BJ (cell line): ENCODE measurements at regions not wholly inside any gene's neighbourhood (a gene's known extent, or its start where the extent isn't known, plus 50 kb on each side); places are given as distances from the start of the nearest gene placed in this dataset.

Experiments
- CTCF ChIA-PET: fragments of 350-600 bp; formaldehyde crosslinking; extraction: SDS; loops from one replicate; lab custom pipeline; 2021; ENCODE audit warnings: antibody characterized with exemption, inconsistent platforms; lab: Yijun Ruan, JAX
- POLR2A ChIA-PET: fragments of 300-600 bp; sonication (Branson Sonifier 250); formaldehyde crosslinking; extraction: SDS; loops from one replicate; lab custom pipeline; 2021; ENCODE audit warnings: antibody characterized with exemption; lab: Charles Lee
- DNase-seq: peaks from one replicate; pipeline ENCODE4 v3.0.0-alpha.2; 2011; ENCODE audit warnings: low read depth
- H3K27me3 ChIP-seq: 2 replicates; pipeline ENCODE4 v1.6.0; 2011; ENCODE audit warnings: low read length; ENCODE audit not compliant: control insufficient read depth, insufficient read depth
- H3K36me3 ChIP-seq: 2 replicates; pipeline ENCODE4 v1.5.1; 2011; ENCODE audit warnings: low read length; ENCODE audit not compliant: control insufficient read depth, insufficient read depth
- H3K4me3 ChIP-seq: 2 replicates; pipeline ENCODE4 v1.5.1; 2011; ENCODE audit warnings: low read depth, mild to moderate bottlenecking, control low read depth, low read length
- CTCF ChIP-seq: IDR thresholded peaks from 2 replicates; pipeline ENCODE4 v1.5.1; 2011; ENCODE audit warnings: low read depth, mild to moderate bottlenecking, control low read depth, inconsistent platforms, low read length, moderate library complexity; ENCODE audit not compliant: insufficient read depth

- DNase-seq, result no peak
- H3K4me3 ChIP-seq, result no peak overlapping the region
- no peaks in the 10 kb centered on the region for H3K27me3 ChIP-seq
- ChIA-PET POLR2A (no interaction called here), CTCF (no interaction called here)
- no peaks in the 10 kb centered on the region for H3K36me3 ChIP-seq
- no peak for TF ChIP-seq CTCF
These were observed 882.0 kb upstream of the SLITRK6 start for GRCh38 chr13:86681223-86681622.

GRCh38 chr13:86684402-86684801 lies 885.2 kb upstream of the SLITRK6 start:
- Histone ChIP-seq H3K36me3 (no peaks in the 10 kb centered on the region), H3K27me3 (no peaks in the 10 kb centered on the region), H3K4me3 (no peak overlapping the region)
- no peak for DNase-seq
- ChIA-PET POLR2A (no interaction called here), CTCF (no interaction called here)
- no peak for TF ChIP-seq CTCF

- CTCF ChIA-PET, result no interaction called here
- H3K27me3 ChIP-seq, result no peaks in the 10 kb centered on the region
- no peak for TF ChIP-seq CTCF
- H3K4me3 ChIP-seq, result no peak overlapping the region
- POLR2A ChIA-PET, result no interaction called here
- no peak for DNase-seq
- H3K36me3 ChIP-seq, result no peaks in the 10 kb centered on the region
These were observed 890.7 kb upstream of the SLITRK6 start for GRCh38 chr13:86689911-86690310.

- CTCF ChIA-PET, result no interaction called here
- H3K27me3 ChIP-seq, result no peaks in the 10 kb centered on the region
- POLR2A ChIA-PET, result no interaction called here
- no peak overlapping the region for H3K4me3 ChIP-seq
- H3K36me3 ChIP-seq, result no peaks in the 10 kb centered on the region
- DNase-seq, result no peak
- TF ChIP-seq CTCF, result no peak
These were observed 893.1 kb upstream of the SLITRK6 start for GRCh38 chr13:86692291-86692690.

GRCh38 chr13:86710013-86710412 lies 910.8 kb upstream of the SLITRK6 start:
- CTCF ChIA-PET, result no interaction called here
- Histone ChIP-seq H3K4me3 (no peak overlapping the region), H3K27me3 (no peaks in the 10 kb centered on the region), H3K36me3 (no peaks in the 10 kb centered on the region)
- DNase-seq, result no peak
- TF ChIP-seq CTCF, result no peak
- POLR2A ChIA-PET, result no interaction called here

- Histone ChIP-seq H3K27me3 (no peaks in the 10 kb centered on the region), H3K4me3 (no peak overlapping the region), H3K36me3 (no peaks in the 10 kb centered on the region)
- no peak for TF ChIP-seq CTCF
- no peak for DNase-seq
- POLR2A ChIA-PET, result no interaction called here
- CTCF ChIA-PET, result no interaction called here
These were observed 911.7 kb upstream of the SLITRK6 start for GRCh38 chr13:86710896-86711295.
